ENCODE measurements at regions not wholly inside any gene's neighbourhood (a gene's known extent, or its start where the extent isn't known, plus 50 kb on each side); places are given as distances from the start of the nearest gene placed in this dataset.

- intact Hi-C loops (cut with micrococcal nuclease): no loop called here
- no peaks in the 10 kb centered on the region for H3K27me3 Mint-ChIP-seq
- no peak overlapping the region for H3K27ac Mint-ChIP-seq
- no peak for TF ChIP-seq CTCF (IDR thresholded peaks at IDR 0.05)
- DNase-seq: no peak
- H3K4me3 Mint-ChIP-seq: no peak overlapping the region
- CTCF ChIA-PET: no interaction called here
- H3K4me1 Mint-ChIP-seq: no peaks in the 10 kb centered on the region
- ATAC-seq (ENCODE audit: low read depth): no peak
- no peaks in the 10 kb centered on the region for H3K9me3 Mint-ChIP-seq
- no peaks in the 10 kb centered on the region for H3K36me3 Mint-ChIP-seq (ENCODE audit: low read depth)
- POLR2A ChIA-PET: no interaction called here
Measured at GRCh38 chr3:117674321-117674720, 964.7 kb downstream of the TUSC7 start.

GRCh38 chr3:117681619-117682018 lies 972.0 kb downstream of the TUSC7 start:
- TF ChIP-seq CTCF (IDR thresholded peaks at IDR 0.05): no peak
- no peaks in the 10 kb centered on the region for H3K36me3 Mint-ChIP-seq (ENCODE audit: low read depth)
- CTCF ChIA-PET: no interaction called here
- no peaks in the 10 kb centered on the region for H3K4me1 Mint-ChIP-seq
- no peaks in the 10 kb centered on the region for H3K27me3 Mint-ChIP-seq
- POLR2A ChIA-PET: no interaction called here
- no peaks in the 10 kb centered on the region for H3K9me3 Mint-ChIP-seq
- H3K27ac Mint-ChIP-seq: no peak overlapping the region
- intact Hi-C loops (cut with micrococcal nuclease): no loop called here
- DNase-seq (no peak), ATAC-seq (ENCODE audit: low read depth) (no peak)
- H3K4me3 Mint-ChIP-seq: no peak overlapping the region

GRCh38 chr3:117687096-117687495 lies 977.5 kb downstream of the TUSC7 start:
- Mint-ChIP-seq H3K27ac (no peak overlapping the region), H3K9me3 (no peaks in the 10 kb centered on the region), H3K27me3 (peaks cover 3% of the 10 kb centered on the region), H3K36me3 (ENCODE audit: low read depth) (no peaks in the 10 kb centered on the region), H3K4me3 (no peak overlapping the region), H3K4me1 (no peaks in the 10 kb centered on the region)
- ChIA-PET POLR2A (no interaction called here), CTCF (no interaction called here)
- no peak for DNase-seq
- intact Hi-C loops (cut with micrococcal nuclease): no loop called here
- no peak for TF ChIP-seq CTCF (IDR thresholded peaks at IDR 0.05)
- no peak for ATAC-seq (ENCODE audit: low read depth)

- intact Hi-C loops (cut with micrococcal nuclease): no loop called here
- peaks cover 3% of the 10 kb centered on the region for H3K27me3 Mint-ChIP-seq
- H3K4me1 Mint-ChIP-seq: no peaks in the 10 kb centered on the region
- TF ChIP-seq CTCF (IDR thresholded peaks at IDR 0.05): no peak
- ATAC-seq (ENCODE audit: low read depth): no peak
- no peak for DNase-seq
- H3K36me3 Mint-ChIP-seq (ENCODE audit: low read depth): no peaks in the 10 kb centered on the region
- H3K4me3 Mint-ChIP-seq: no peak overlapping the region
- ChIA-PET POLR2A (no interaction called here), CTCF (no interaction called here)
- H3K27ac Mint-ChIP-seq: no peak overlapping the region
- no peaks in the 10 kb centered on the region for H3K9me3 Mint-ChIP-seq
Measured at GRCh38 chr3:117688583-117688982, 979.0 kb downstream of the TUSC7 start.

GRCh38 chr3:117691526-117691925 lies 981.9 kb downstream of the TUSC7 start:
- H3K4me1 Mint-ChIP-seq: no peaks in the 10 kb centered on the region
- ATAC-seq (ENCODE audit: low read depth): no peak
- no peak overlapping the region for H3K4me3 Mint-ChIP-seq
- H3K27ac Mint-ChIP-seq: no peak overlapping the region
- H3K27me3 Mint-ChIP-seq: peaks cover 3% of the 10 kb centered on the region
- ChIA-PET CTCF (no interaction called here), POLR2A (no interaction called here)
- intact Hi-C loops (cut with micrococcal nuclease): no loop called here
- TF ChIP-seq CTCF (IDR thresholded peaks at IDR 0.05): no peak
- H3K9me3 Mint-ChIP-seq: no peaks in the 10 kb centered on the region
- no peaks in the 10 kb centered on the region for H3K36me3 Mint-ChIP-seq (ENCODE audit: low read depth)
- DNase-seq: no peak
